Ovary (tissue), 7 donors: ENCODE measurements at regions not wholly inside any gene's neighbourhood (a gene's known extent, or its start where the extent isn't known, plus 50 kb on each side); places are given as distances from the start of the nearest gene placed in this dataset.

Experiments used
- DNase-seq, 5 donors: peaks; one replicate each; pipeline ENCODE4 v3.0.0-alpha.2; 2019 to 2020
- H3K27ac ChIP-seq, 2 donors: fragments of 200-600 bp; one replicate each; pipeline versions ENCODE4 v1.5.1 to v1.8.0; 2019 to 2022
- H3K27me3 ChIP-seq: fragments of 200-600 bp; one replicate; pipeline ENCODE4 v1.8.0; 2022
- H3K36me3 ChIP-seq: fragments of 200-600 bp; sonication (generic); one replicate; pipeline ENCODE4 v1.5.1; 2019
- H3K4me1 ChIP-seq: one replicate; pipeline ENCODE4 v1.8.1; 2013; ENCODE audit warnings: mild to moderate bottlenecking, moderate library complexity; ENCODE audit not compliant: insufficient read depth
- H3K4me3 ChIP-seq: fragments of 200-600 bp; sonication (generic); one replicate; pipeline ENCODE4 v1.5.1; 2017
- H3K9me3 ChIP-seq, 2 donors: fragments of 200-600 bp in 1 of 2; sonication (generic) in 1 of 2; one replicate each; pipeline versions ENCODE4 v1.5.1 to v1.8.1; 2013 to 2019; ENCODE audit warnings: mild to moderate bottlenecking in 1 of 2, moderate library complexity in 1 of 2
- CTCF ChIP-seq, 3 donors: fragments of 450-650 bp in 2 of 3; fragments of 200-600 bp in 1 of 3; IDR thresholded peaks; one replicate each; pipeline versions ENCODE4 v1.5.1 to v1.8.0; 2016 to 2022; ENCODE audit warnings: antibody characterized with exemption in 3 of 3, mild to moderate bottlenecking in 1 of 3
- EP300 ChIP-seq: sonication (generic); formaldehyde crosslinking; IDR thresholded peaks from one replicate; pipeline ENCODE4 v1.6.1; 2017; ENCODE audit warnings: antibody characterized with exemption
- POLR2A ChIP-seq: fragments of 450-650 bp; IDR thresholded peaks from one replicate; pipeline ENCODE4 v1.6.1; 2017; ENCODE audit warnings: antibody characterized with exemption, mild to moderate bottlenecking, moderate library complexity
- WGBS, 3 donors: extraction: QIAGEN DNeasy Blood & Tissue Kit in 1 of 3; methylation state at CpG; one replicate each; pipeline versions ENCODE4 v1.1.5 to v1.1.7; 2013 to 2017; 5-methylcytosine and 5-hydroxymethylcytosine counted together
- intact Hi-C, 4 donors: fragments of 100-400 bp; cut with DNase I; formaldehyde crosslinking; loops; one replicate each; pipeline versions ENCODE4 v1.11.0 to v1.15.1; 2022 to 2023
- donor health status: DM: no; HTN: no; CAD: no; lungs with moderate emphysema.
- donor health status: DM: no; HTN: no; CAD: no.
- donor health status: Bipolar disorder and iron deficiency.
- donor health status: DM: no; HTN: no; CAD: no.
- donor health status: DM: yes; HTN: yes; CAD: no.

GRCh38 chr9:118532592-118532991 lies 828.4 kb downstream of the TLR4 start:
- Histone ChIP-seq H3K27me3 (no peaks in the 10 kb centered on the region), H3K27ac (no peak overlapping the region), H3K36me3 (no peaks in the 10 kb centered on the region), H3K4me1 (no peaks in the 10 kb centered on the region), H3K9me3 (no peaks in the 10 kb centered on the region), H3K4me3 (no peak overlapping the region)
- DNase-seq = no peak
- WGBS, 3 donors = 39 to 63% (median 48%) methylated on average over 1 of the region's 1 CpG
- intact Hi-C loops = no loop called here
- TF ChIP-seq CTCF (IDR thresholded peaks at IDR 0.05) (no peak), EP300 (no peak), POLR2A (no peak)

- TF ChIP-seq POLR2A (no peak), EP300 (no peak), CTCF (IDR thresholded peaks at IDR 0.05) (no peak)
- WGBS, 3 donors = 19 to 46% (median 22%) methylated on average over 3 of the region's 3 CpGs
- H3K36me3 ChIP-seq = no peaks in the 10 kb centered on the region
- DNase-seq = no peak
- H3K27me3 ChIP-seq = no peaks in the 10 kb centered on the region
- no peak overlapping the region for H3K27ac ChIP-seq
- H3K9me3 ChIP-seq = no peaks in the 10 kb centered on the region
- intact Hi-C loops = no loop called here
- H3K4me1 ChIP-seq = no peaks in the 10 kb centered on the region
- H3K4me3 ChIP-seq = no peak overlapping the region
Measured at GRCh38 chr9:118533101-118533500, 828.9 kb downstream of the TLR4 start.

GRCh38 chr9:118533850-118534249 lies 829.6 kb downstream of the TLR4 start:
- intact Hi-C loops = no loop called here
- Histone ChIP-seq H3K27me3 (no peaks in the 10 kb centered on the region), H3K9me3 (no peaks in the 10 kb centered on the region), H3K27ac (no peak overlapping the region), H3K4me3 (no peak overlapping the region), H3K36me3 (no peaks in the 10 kb centered on the region), H3K4me1 (no peaks in the 10 kb centered on the region)
- TF ChIP-seq POLR2A = no peak
- TF ChIP-seq CTCF (IDR thresholded peaks at IDR 0.05) = no peak
- TF ChIP-seq EP300 = no peak
- 54 to 70% (median 63%) methylated on average over 3 of the region's 3 CpGs for WGBS, 3 donors
- no peak for DNase-seq

GRCh38 chr9:118536153-118536552 lies 832.0 kb downstream of the TLR4 start:
- H3K36me3 ChIP-seq = no peaks in the 10 kb centered on the region
- 75 to 85% (median 77%) methylated on average over 4 of the region's 4 CpGs for WGBS, 3 donors
- no peak for DNase-seq
- intact Hi-C loops = no loop called here
- no peak overlapping the region for H3K4me3 ChIP-seq
- no peaks in the 10 kb centered on the region for H3K9me3 ChIP-seq
- no peaks in the 10 kb centered on the region for H3K4me1 ChIP-seq
- H3K27ac ChIP-seq = no peak overlapping the region
- no peaks in the 10 kb centered on the region for H3K27me3 ChIP-seq
- TF ChIP-seq POLR2A (no peak), EP300 (no peak), CTCF (IDR thresholded peaks at IDR 0.05) (no peak)

GRCh38 chr9:118538959-118539358 lies 830.3 kb downstream of the BRINP1 start:
- Histone ChIP-seq H3K4me3 (no peak overlapping the region), H3K4me1 (no peaks in the 10 kb centered on the region), H3K9me3 (no peaks in the 10 kb centered on the region), H3K36me3 (no peaks in the 10 kb centered on the region), H3K27ac (no peak overlapping the region), H3K27me3 (no peaks in the 10 kb centered on the region)
- TF ChIP-seq EP300 (no peak), CTCF (IDR thresholded peaks at IDR 0.05) (no peak), POLR2A (no peak)
- intact Hi-C loops = no loop called here
- no peak for DNase-seq
- 77 to 83% (median 81%) methylated on average over 2 of the region's 2 CpGs for WGBS, 3 donors
